HEK293T (cell line): ENCODE measurements at regions not wholly inside any gene's neighbourhood (a gene's known extent, or its start where the extent isn't known, plus 50 kb on each side); places are given as distances from the start of the nearest gene placed in this dataset.

Experiments used
- ARNT ChIP-seq: fragments of 450-650 bp; IDR thresholded peaks from 2 replicates; pipeline ENCODE4 v1.6.1; 2017; ENCODE audit warnings: mild to moderate bottlenecking
- BHLHE40 ChIP-seq: fragments of 450-650 bp; IDR thresholded peaks from 2 replicates; pipeline ENCODE4 v1.6.1; 2016; ENCODE audit warnings: mild to moderate bottlenecking, moderate library complexity, borderline replicate concordance
- ELF4 ChIP-seq: fragments of 450-650 bp; IDR thresholded peaks from 2 replicates; pipeline ENCODE4 v1.6.1; 2017; ENCODE audit warnings: antibody characterized with exemption
- FOXA1 ChIP-seq: fragments of 450-650 bp; IDR thresholded peaks from 2 replicates; pipeline ENCODE4 v1.6.1; 2016; ENCODE audit warnings: mild to moderate bottlenecking
- FOXK2 ChIP-seq: fragments of 450-650 bp; IDR thresholded peaks from 2 replicates; pipeline ENCODE4 v1.6.1; 2016; ENCODE audit warnings: mild to moderate bottlenecking
- FOXM1 ChIP-seq: fragments of 450-650 bp; IDR thresholded peaks from 2 replicates; pipeline ENCODE4 v1.6.1; 2017; ENCODE audit warnings: mild to moderate bottlenecking, borderline replicate concordance
- HDGF ChIP-seq: fragments of 450-650 bp; IDR thresholded peaks from 2 replicates; pipeline ENCODE4 v1.6.1; 2017; ENCODE audit warnings: antibody characterized with exemption, borderline replicate concordance
- L3MBTL2 ChIP-seq: fragments of 450-650 bp; conservative IDR thresholded peaks from 2 replicates; pipeline ENCODE4 v1.6.1; 2016; ENCODE audit warnings: mild to moderate bottlenecking
- LEF1 ChIP-seq: fragments of 450-650 bp; IDR thresholded peaks from 2 replicates; pipeline ENCODE4 v1.6.1; 2017; ENCODE audit warnings: mild to moderate bottlenecking, borderline replicate concordance
- NFRKB ChIP-seq: fragments of 450-650 bp; IDR thresholded peaks from 2 replicates; pipeline ENCODE4 v1.6.1; 2016; ENCODE audit warnings: mild to moderate bottlenecking, moderate library complexity
- SP1 ChIP-seq: fragments of 450-650 bp; IDR thresholded peaks from 2 replicates; pipeline ENCODE4 v1.6.1; 2017
- SUZ12 ChIP-seq: fragments of 450-650 bp; IDR thresholded peaks from 2 replicates; pipeline ENCODE4 v1.6.1; 2016; ENCODE audit warnings: mild to moderate bottlenecking
- TARDBP ChIP-seq: fragments of 450-650 bp; IDR thresholded peaks from 2 replicates; pipeline ENCODE4 v1.6.1; 2016
- TF ChIP-seq, protein P1 (sequence below): fragments of 450-650 bp; IDR thresholded peaks from 2 replicates; pipeline ENCODE4 v1.6.1; 2016

DNA sequence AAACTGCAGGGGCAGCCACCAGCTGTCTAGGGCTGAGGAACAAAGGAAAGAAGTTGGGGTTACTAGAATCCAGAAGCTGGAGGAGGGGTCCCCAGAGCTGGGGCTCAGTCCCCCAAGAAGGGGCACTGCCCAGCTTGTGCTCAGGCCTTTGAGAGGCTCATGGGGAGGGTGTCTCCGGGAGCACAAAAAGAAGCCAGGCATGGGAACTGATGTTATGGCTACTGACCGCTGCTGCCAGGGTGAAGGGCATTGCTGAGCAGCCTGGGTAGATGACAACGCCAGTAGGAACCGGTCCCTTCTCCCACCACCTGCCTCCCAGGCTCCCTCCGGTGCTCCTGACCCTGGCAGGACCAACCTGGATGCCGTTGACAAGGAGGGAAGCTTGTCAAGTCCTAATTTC, 762.5 kb upstream of the TPTE start:
- TF ChIP-seq BHLHE40 (no peak), L3MBTL2 (no peak), FOXM1 (no peak), SUZ12 (no peak), TARDBP (no peak), SP1 (no peak), LEF1 (no peak), FOXA1 (no peak), FOXK2 (no peak), NFRKB (no peak), ARNT (no peak), HDGF (no peak), ELF4 (no peak)
- TF ChIP-seq, protein P1, sequence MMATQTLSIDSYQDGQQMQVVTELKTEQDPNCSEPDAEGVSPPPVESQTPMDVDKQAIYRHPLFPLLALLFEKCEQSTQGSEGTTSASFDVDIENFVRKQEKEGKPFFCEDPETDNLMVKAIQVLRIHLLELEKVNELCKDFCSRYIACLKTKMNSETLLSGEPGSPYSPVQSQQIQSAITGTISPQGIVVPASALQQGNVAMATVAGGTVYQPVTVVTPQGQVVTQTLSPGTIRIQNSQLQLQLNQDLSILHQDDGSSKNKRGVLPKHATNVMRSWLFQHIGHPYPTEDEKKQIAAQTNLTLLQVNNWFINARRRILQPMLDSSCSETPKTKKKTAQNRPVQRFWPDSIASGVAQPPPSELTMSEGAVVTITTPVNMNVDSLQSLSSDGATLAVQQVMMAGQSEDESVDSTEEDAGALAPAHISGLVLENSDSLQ = no peak
